HG03432 (cell line): ENCODE measurements at regions not wholly inside any gene's neighbourhood (a gene's known extent, or its start where the extent isn't known, plus 50 kb on each side); places are given as distances from the start of the nearest gene placed in this dataset.
"Not testable (repeated sequence)": the region's sequence is repeated elsewhere in the genome, so short reads cannot be mapped to it uniquely, and the experiment has no call there.

ENCODE experiments used
- ATAC-seq: cut with Tn5 transposase; IDR thresholded peaks from one replicate; pipeline ENCODE4 v1.9.1; 2021; ENCODE audit warnings: mild to moderate bottlenecking, moderate library complexity; ENCODE audit not compliant: unreplicated experiment

DNA sequence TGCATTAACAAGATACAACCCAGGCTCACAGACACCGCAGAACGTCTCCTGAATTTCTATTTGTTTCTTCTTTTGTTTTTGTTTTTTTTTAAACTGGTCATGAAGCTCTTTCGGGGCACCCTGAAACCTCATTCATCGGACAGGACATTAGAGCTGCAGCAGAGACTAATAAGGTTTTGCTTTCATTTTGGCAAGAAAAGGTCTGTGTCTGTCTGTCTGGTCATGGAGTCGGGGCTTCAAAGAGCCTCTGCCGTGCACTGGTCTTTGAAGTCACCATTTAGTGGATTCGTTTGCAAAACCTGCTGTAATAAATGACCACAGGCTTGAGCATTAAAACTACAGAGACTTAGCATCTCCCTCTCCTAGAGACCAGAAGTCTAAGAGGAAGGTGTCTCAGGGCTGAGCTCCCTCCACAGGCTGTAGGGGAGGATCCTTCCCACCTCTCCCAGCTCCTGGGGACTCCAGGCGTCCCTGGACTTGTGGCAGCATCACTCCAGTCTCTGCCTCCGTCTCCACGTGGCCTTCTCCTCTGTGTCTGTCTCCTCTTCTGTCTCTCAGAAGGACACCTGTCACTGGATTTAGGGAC, 247.5 kb downstream of the CRLF2 start:
- ATAC-seq: no peak

GRCh38 chrX:960821-961220, 251.6 kb downstream of the CRLF2 start:
- no peak for ATAC-seq

DNA sequence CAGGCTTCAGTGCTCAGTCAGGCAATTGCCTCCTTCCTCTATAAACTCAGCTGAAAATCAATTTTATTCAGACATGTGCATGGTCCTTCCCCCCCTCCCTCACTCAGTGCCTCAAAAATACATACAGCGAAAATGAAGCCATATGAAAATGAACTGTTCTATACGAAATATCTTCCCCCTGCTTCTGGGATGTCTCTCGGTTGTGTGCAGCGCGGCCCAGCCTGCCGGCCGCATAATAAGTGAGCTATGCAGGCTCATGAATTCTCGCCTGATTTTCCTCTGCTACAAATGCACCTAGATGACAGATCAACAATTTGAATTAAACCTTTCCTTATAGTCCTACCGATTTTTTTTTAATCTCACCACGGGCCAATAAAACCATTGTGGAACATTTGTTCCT, 252.9 kb downstream of the CRLF2 start:
- ATAC-seq: no peak

- ATAC-seq: not testable (repeated sequence)
Observed at GRCh38 chrX:955168-955781, 257.2 kb downstream of the CRLF2 start.

- no peak for ATAC-seq
Observed at GRCh38 chrX:953879-954482, 258.5 kb downstream of the CRLF2 start.

GRCh38 chrX:952816-953215, 259.6 kb downstream of the CRLF2 start:
- ATAC-seq: no peak

DNA sequence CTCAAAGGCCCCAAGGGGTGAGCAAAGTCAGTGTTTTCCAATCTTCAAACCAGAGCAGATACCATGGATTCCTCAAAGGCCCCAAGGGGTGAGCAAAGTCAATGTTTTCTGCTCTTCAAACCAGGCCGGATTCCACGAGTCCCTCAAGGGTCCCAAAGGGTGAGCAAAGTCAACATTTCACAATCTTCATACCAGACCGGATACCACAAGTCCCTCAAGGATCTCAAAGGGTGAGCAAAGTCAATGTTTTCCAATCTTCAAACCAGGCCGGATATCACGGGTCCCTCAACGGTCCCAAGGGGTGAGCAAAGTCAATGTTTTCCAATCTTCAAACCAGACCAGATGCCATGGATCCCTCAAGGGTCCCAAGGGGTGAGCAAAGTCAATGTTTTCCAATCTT, 265.2 kb downstream of the CRLF2 start:
- not testable (repeated sequence) for ATAC-seq

DNA sequence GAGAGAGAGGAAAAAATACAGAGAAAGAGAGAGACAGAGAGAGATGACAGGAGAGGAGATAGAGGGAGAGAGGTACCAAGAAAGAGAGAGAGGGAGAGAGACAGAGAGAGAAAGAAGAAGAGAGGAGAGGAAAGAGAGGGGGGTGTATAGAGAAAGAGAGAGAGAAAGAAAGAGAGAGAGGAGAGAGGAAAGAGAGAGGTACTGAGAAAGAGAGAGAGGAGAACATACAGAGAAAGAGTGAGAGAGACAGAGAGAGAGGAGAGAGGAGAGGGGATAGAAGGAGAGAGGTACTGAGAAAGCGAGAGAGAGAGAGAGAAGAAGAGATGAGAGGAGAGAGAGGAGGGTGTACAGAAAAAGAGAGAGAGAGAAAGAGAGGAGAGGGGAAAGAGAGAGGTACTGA, 269.4 kb downstream of the CRLF2 start:
- no peak for ATAC-seq

GRCh38 chrX:940691-941090, 271.8 kb downstream of the CRLF2 start:
- ATAC-seq: no peak

DNA sequence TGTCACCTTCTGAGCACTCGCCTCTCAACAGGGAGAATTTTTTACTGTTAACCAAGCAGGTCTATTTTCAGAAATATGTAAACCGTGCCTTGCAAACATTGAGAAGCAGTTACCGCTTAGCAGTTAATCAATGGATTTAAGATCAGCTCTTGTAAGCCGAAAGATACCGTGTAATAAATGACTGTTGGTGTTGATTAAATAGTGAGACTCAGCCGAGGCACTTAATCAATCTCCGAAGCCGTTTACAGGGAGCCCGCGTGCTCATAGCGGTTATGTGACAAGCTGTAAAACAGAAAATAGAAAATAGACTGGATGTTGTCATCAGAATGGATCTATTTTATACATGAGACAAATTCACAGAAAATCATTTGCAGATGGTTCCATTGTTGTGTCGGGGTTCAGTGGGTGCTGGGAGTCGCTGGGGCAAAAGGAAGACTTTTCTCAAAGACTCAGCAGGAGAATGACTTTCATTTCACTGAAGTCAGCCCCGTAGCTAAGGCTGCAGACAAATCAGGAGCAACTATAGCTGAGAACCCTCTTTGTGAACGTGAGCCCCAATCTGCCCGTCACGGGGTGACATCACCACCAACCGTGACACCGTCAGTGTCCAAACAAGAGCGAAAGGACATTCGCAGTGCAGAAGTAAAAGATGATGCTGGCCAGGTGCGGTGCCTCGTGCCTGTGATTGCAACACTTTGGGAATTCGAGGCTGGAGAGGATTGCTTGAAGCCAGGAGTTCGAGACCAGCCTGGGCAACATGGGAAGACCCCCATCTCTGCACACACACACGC, 275.3 kb downstream of the CRLF2 start:
- no peak for ATAC-seq

- ATAC-seq: no peak
Observed at GRCh38 chrX:933611-934010, 278.8 kb downstream of the CRLF2 start.

- no peak for ATAC-seq
Observed at GRCh38 chrX:928606-929005, 283.8 kb downstream of the CRLF2 start.

DNA sequence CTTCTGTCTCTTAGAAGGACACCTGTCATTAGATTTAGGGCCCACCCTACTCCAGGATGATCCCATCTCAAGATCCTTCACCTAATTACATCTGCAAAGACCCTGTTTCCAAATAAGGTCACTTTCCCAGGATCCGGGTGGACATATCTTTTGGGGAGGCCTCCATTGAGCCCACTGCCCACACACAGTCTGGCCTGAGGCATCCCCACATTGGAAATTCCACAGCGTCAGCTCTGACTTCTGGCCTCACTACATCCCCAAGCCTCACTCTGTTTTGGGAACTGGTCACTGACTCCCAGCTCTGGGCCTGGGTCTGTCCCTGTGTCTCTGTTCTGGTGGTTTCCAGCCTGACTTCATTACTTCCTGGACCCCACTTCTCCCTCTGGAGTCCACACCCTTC, 285.5 kb downstream of the CRLF2 start:
- no peak for ATAC-seq

DNA sequence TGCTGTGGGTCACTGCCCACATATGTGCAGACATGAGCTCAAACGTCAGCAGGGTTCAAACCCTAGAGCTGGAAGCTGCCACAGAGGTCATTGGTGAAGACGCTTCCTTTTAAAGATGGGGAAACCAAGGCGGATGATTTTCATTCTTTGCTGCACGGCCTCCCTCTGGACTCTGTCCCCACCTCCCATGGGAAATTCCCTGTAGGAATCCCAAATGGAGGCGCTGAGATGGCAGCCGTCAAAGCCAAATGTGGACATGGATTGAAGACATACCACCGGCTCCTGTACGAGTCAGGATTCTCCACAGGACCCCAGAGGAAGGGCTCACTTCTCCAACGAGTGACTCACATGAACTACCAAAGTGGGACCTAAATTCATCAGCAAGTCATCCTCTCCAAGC, 286.4 kb downstream of the CRLF2 start:
- ATAC-seq: no peak

- ATAC-seq: no peak
Observed at GRCh38 chrX:925652-926061, 286.8 kb downstream of the CRLF2 start.

GRCh38 chrX:925094-925493, 287.4 kb downstream of the CRLF2 start:
- no peak for ATAC-seq

GRCh38 chrX:924017-924416, 288.4 kb downstream of the CRLF2 start:
- no peak for ATAC-seq

GRCh38 chrX:920234-920799, 289.7 kb downstream of the SHOX start:
- no peak for ATAC-seq

DNA sequence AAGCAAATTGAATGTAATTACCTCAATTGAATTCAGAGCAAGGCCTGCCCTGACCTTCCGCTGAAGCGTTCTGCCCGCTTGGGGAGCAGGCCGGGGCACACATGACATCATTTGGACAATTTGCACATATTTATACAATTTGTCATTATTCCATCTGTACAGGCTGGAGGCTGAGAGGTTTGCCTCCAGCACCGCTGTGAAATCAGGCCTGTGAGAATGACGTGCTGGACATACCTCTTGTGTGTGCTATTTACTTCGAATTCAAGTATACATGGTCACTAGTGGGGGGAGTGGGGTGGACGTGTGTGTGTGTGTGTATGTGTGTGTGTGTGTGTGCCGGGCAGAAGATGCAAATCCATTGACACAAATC, 285.6 kb downstream of the SHOX start:
- ATAC-seq: no peak

DNA sequence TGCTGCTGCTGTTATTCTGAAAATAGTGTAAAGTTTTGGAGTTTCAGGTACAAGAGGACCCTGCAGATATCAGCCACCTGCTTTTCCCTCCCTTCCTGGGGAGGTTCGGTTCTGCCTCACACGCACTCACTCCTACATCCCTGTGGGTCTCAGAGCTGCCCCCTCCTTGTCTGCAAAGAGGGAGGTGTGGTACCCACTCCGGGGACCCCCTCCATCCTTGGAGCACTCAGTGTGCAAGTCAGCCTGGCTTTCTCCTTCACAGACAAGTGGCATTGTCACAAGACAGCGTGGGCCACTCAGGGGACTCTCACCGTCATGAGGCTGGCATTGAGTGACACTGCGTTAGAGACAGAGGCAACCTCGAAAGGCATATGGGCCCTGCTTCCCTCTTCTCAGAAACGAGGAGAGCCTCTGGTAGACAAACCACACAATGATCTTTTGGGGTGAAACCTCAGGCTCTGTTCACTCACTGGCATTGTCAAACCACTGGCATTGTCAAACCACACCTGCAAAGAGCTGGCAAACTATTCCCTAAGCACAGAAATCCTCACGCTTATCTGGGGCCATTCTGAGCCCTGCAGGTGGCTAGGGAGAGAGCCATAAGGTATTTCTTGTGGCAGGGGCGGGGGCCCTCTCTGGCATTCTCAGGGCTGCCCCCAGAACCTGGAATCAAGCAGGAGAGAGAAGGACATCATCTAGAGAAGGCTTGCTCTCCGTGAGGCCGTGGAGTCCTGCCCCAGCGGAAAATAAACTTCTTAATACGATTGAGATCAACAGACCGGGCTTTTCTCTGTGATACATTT, 285.0 kb downstream of the SHOX start:
- no peak for ATAC-seq

GRCh38 chrX:914206-914605, 283.6 kb downstream of the SHOX start:
- ATAC-seq: no peak
